AG08396 (cell line): ENCODE measurements at regions not wholly inside any gene's neighbourhood (a gene's known extent, or its start where the extent isn't known, plus 50 kb on each side); places are given as distances from the start of the nearest gene placed in this dataset.

Source experiments
- DNase-seq: peaks from one replicate; pipeline ENCODE4 v3.0.0; 2012; ENCODE audit warnings: low spot score, mixed read lengths

DNA sequence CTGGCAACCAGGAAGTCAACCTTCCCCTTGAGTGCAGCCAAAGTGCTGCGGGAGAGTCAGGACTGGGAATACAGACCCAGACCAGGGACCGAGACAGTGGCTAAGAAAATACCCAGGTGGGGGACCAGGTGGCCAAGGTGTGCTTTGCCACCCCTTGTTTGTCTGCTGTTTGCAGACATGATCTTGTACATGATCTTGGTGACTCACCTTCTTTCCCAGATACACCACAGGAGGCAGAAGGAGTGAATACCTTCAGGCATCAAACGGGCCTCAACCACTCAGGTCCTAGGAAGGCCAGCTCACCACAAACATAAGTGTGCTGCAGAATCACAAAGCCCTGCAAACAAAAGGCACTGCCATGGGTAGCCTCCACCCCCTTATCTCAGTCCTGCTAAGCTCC lies 62.0 kb downstream of the CNGA2 start:
- no peak for DNase-seq

DNA sequence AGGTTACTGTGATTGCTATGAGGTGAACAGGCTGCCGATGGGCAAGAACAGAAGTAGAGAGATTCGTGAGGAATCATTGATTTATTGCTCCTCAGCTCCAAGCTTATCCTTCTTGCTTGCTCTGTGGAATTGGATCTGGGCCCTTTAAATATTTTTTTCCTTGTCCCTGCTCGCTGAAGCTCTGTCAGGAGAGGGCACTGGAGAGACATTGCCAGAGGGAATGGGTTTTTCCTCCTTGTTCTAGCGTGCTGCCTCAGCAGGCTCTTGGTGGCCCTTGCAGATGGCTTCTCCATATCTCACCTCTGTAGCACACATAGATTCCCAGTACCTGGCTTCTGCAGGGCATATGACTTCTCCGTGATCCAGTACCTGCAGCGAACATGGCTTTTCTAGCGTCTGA lies 67.4 kb downstream of the CNGA2 start:
- peak; percentile 15 for DNase-seq

DNA sequence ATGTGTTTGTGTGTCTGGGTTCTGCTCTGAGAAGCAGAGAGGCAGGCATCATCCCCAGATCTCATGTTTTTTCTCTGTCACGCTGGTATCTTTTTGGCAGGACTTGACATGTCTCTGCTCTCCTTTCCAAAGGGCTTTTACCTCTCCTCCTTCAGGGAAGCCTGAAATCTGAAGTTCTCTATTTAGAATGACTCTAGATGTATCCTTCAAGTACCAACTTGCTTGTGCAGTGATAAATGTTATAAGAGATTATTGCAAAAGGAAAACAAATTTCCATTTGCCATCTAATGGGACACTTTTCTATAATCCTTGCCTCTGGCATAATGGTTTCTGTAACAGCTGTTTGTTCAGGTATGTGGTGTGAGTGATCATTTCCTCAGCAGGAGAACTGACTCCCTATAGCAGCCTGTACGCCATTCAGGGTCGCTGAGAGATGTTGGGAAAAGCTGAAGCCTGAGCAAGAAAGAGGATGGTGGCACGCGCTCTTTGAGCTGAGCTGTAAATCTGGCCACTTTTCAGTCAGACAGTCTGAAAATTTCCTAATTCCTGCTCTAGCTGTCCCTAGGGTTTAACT lies 72.5 kb downstream of the CNGA2 start:
- DNase-seq, result no peak

DNA sequence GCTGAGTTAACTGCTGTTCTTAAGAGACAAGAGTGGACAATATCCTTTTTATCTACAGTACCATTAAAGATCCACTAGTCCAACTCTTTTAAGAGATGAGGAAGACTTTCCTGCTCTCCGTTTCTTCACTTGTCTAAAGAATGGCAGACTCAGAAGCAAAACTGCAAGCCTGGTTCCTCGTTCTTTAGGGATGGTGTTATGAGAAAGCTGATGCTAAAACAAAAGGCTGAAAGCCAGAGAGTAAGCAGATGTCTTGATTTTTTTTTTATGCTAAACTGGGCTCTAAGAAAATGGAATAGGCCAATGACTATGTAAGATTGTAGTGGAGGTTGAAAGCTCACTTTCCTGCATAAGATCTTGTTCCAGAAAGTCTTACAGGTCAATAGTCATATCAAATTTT lies 78.1 kb downstream of the CNGA2 start:
- no peak for DNase-seq

DNA sequence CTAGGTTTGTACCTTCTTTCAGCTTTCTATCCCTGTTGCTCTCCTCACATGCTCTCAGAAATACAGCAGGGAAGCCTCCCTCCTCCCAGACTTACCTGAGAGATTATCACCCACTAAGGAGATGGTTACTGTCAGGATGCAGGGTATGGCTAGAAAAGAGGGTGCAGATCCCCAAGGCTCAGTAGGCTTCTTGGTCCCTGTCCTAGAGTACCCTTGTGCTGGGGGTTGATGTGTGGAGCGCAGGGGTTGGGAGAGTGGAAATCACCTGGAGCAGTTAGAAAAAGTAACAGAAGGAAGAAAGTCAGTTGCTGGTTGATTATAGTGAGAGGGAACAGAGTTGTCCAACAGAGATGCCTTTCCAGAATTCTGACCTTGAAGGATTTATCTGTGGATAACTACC lies 80.2 kb downstream of the CNGA2 start:
- no peak for DNase-seq

DNA sequence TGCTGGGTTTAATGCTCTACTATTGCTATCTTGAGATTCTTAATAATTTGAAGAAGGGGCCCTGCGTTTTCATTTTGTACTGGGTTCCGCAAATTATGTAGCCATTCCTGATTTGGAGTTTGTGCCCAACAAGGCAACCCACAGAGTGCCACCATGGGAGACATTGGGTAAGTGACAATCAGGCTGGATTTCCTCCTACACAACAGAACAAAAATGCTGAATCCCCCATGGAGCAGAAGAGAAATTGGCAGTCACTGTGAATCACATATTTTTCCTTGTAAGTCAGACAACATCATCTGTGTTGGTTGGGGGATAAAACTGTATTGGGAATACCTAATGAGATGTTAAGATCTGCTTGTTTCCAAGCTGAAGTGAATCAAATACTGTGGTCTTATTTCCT lies 80.9 kb downstream of the CNGA2 start:
- no peak for DNase-seq

DNA sequence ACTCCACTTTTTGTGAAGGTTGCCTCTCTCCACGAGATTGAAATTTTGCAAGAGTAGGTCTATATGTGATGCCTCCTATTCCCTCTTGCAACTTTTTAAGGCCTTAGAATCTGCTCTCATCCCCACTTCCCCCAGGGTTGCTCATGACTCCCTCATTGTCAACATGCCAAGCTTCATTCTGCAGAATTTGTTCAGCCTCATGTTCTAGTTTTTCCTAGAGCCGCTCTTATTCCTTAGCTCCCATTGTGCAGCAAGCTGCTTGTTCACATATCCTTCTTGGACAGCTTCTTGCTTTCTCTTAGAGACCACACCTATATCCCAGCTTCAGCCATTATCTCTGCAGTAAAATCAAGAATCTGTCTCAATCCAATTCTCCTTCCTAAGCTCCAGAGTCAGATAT lies 82.4 kb downstream of the CNGA2 start:
- no peak for DNase-seq

DNA sequence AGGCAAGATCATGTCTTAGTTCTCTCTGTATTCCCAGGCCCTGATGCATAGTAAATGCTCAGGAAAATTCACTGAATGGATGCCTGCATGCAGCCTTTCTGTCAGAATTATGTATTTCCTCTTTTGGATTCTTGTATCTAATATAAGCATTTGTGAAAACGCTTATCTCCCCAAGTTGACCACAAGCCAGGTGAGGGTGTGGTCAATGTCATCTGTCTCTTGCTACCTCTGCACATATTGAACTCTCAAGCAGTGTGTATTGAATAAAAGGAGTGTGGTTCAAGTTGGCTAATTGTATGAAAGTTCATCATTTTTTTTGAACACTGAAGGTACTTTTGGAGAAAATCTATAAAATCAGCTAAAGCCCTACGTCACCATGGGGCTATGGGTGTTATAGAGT lies 84.3 kb downstream of the CNGA2 start:
- DNase-seq, result no peak

DNA sequence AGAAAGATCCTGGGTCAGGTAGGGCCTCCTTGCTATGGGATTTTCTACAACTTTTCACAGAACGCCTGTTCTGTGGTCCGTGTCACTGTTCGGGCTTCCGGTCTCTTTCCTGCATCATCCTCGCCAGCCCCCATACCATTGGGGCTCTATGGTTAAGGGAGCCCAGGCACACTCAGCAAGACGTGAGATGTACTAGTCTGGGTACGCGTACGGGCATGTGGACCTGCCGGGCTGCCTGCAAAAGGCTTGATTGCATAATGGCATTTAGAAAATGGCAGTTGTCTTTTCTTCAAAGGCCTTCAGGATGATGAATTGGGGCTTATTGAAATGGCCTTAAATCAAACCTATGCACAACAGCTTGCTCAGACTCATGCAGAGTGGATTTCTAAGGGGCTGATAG lies 86.7 kb downstream of the CNGA2 start:
- no peak for DNase-seq

DNA sequence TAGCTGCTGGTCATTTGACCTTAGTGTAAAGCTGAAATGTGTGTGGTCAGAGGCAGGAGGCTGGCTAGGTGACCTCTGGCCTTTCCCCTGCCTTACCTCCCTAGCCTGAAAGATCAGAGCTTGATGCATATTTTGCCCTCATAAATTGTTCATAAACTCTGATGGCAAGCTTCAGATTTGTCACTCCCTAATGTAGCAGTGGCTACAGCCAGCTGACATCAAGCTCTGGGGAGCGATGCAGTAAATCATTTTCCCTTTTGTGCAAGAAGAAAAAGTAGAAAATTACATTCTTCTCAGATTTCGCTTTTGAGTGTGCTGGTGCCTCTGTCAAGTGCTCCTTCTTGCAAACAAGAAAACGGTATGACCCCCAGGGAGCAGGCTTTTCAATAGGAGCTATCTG lies 87.7 kb upstream of the MAGEA4 start:
- DNase-seq, result no peak

DNA sequence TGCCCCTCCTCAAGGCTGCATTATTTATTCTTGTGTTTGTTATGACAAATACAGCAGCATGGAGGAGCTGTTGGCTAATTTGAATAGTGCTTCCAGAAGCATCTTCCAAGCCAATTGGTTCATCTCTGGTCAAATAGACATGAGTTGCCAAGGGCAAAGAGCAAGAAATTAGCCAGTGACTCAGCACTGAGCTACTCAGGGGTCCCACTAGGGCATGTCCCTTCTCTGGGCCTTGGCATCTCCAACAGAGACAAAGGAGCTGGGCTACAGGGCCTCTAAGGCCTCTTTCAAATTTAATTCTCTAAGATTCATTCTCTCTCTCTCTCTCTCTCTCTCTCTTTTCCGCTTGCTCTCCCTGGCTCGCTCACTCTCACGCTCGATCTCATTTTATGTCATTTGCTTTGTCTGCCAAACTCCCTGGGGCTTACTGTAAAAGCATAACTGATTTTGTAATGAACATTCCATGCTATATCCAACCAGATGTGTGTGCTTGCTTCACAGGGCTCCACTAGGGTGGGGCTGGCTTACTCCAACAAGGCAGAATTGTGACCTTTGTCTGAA lies 86.7 kb upstream of the MAGEA4 start:
- peak; percentile 25 for DNase-seq

DNA sequence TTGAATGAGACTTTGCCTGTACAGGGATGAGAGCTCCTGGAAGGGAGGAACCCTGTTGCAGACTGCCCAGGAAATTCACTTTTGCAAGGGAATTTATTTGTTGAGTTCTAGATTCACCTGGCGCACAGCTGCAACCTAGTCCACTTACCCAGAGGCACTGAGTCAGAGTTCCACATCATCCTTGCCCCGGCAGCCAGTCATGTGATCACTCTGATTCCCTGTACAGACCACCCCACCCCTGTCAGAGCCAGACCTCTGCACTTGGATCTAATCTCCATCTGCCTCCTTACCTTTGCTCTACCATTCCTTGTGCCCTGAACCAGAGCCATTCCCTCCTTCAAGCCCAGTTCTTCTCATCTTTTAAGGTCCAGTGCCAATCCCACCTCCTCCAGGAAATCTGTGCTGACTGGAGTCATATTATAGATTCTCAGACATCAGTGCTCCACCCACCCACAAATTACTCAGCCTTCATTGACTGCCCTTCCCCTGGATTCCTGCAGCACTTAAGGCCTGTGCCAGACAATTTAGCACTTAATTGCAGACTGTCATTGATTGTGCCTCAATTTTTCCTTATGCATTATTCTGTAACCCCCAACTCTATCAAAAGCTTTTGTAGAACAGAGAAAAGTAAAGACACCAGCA lies 84.1 kb upstream of the MAGEA4 start:
- no peak for DNase-seq

DNA sequence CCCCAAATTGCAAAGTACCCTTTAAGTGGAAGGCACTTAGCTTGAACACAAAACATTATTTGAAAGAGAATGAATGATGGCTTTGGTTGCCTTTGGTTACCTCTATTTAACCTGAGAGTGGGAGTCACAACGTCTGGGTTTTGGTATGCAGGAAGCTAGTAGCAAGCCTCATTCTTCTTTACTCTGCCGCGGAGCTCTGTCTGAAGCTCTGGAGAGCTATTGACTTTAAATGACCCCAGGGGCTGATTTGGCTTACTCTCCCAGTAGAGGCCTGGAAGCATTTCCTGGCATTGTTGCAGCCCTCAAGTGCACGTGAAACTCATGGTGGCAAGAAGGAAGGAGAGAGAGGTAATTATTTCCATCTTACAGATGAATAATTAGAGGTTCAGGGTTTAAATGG lies 81.8 kb upstream of the MAGEA4 start:
- no peak for DNase-seq

DNA sequence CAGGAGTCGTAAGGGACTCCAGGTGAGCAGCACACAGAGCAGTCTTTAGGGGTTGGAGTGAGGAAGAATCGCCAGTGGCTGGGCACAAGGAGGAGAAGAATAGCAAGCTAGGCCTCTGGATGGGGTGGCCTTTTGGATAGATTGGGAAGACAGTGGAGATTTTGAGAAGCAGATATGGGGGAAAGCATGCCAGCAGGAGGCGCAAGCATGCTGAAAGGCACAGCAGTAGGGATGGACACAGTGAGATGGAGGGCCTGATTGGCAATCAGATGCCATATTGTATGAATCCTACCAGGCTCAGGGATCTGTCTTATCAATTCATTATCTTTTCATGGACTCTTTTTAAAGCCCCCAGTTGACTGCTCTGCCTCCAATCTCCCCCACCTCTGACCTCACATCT lies 60.4 kb upstream of the MAGEA4 start:
- peak; percentile 8 for DNase-seq

DNA sequence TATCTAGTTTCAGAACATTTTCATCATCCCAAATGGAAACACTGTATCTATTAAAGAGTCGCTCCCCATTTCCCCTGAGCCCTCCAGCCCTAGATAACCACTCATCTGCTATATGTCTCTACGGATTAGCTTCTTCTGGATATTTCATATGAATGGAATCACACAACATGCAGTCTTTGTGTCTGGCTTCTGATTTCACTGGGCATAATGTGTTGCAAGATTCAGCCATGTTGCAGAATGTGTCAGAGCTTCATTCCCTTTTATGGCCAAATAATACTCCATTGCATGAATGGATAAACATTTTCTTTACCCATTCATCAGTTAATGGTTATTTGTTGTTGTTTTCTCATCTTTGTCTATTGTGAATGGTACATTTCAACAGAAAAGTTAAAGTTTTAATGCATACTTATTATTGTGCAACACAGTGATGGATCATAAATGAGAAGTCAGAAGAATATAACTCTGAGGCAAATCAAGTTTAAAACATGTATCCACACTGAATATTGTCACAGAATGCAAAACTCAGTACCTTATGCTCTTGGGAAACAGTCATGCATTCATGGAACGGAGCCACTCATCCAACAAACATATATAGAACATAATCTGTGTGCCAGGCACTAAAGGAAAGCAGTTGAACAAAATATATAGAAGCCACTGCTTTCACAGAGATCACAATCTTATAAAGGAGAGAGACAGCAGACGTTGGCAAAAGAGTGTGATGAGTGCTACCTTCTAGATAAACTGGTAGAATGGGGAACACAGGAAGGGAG lies 57.8 kb upstream of the MAGEA4 start:
- no peak for DNase-seq

DNA sequence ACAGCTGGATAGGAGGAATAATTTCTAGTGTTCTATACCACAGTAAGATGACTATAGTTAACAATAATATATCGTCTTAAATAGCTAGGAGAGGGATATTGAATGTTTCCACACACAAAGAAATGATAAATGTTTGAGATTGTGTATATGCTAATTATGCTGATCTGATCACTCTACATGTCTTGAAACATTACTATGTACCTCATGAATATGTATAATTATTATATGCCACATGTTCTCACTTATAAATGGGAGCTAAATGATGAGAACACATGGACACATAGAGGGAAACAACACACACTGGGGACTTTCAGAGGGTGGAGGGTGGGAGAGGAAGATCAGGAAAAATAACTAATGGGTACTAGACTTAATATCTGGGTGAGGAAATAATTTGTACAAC lies 53.2 kb upstream of the MAGEA4 start:
- no peak for DNase-seq

DNA sequence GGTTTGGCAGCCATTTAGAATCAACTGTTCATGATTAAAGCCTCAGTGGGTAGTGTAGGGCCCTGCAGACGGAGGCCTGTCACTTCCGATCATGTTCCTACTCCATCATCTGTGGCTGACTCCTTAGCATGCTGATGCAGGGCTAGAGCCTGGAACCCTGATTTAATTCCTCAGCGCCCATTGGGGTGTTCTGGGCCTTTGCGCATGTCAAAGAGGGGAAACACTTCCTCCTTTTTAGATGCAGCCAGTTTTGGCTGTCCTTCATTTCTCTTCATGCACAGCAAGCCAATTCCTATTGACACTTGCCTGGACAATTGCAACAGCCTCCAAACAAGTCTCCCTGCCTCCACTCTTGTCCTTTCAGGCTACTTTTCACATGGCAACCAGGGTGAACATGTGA lies 51.9 kb upstream of the MAGEA4 start:
- no peak for DNase-seq
